ENCODE measurements at regions not wholly inside any gene's neighbourhood (a gene's known extent, or its start where the extent isn't known, plus 50 kb on each side); places are given as distances from the start of the nearest gene placed in this dataset.

GRCh38 chr21:35363458-35363857 lies 314.4 kb upstream of the RUNX1 start:
- TF ChIP-seq CTCF (IDR thresholded peaks at IDR 0.05), result no peak

GRCh38 chr21:35361988-35362387 lies 312.9 kb upstream of the RUNX1 start:
- no peak for TF ChIP-seq CTCF (IDR thresholded peaks at IDR 0.05)

- TF ChIP-seq CTCF (IDR thresholded peaks at IDR 0.05), result no peak
These were observed 311.9 kb upstream of the RUNX1 start for GRCh38 chr21:35360870-35361570.

- TF ChIP-seq CTCF (IDR thresholded peaks at IDR 0.05), result no peak
These were observed 310.0 kb upstream of the RUNX1 start for GRCh38 chr21:35359076-35359475.

- no peak for TF ChIP-seq CTCF (IDR thresholded peaks at IDR 0.05)
These were observed 308.9 kb upstream of the RUNX1 start for GRCh38 chr21:35358008-35358407.

GRCh38 chr21:35357041-35357780 lies 308.1 kb upstream of the RUNX1 start:
- no peak for TF ChIP-seq CTCF (IDR thresholded peaks at IDR 0.05)

GRCh38 chr21:35354078-35354477 lies 305.0 kb upstream of the RUNX1 start:
- no peak for TF ChIP-seq CTCF (IDR thresholded peaks at IDR 0.05)
